ENCODE measurements at regions not wholly inside any gene's neighbourhood (a gene's known extent, or its start where the extent isn't known, plus 50 kb on each side); places are given as distances from the start of the nearest gene placed in this dataset.

GRCh38 chr14:104253223-104253822 is 114.9 kb downstream of the KIF26A start:
- no peak overlapping the region for H3K4me3 ChIP-seq (ENCODE audit: low read length)
- TF ChIP-seq, protein P1, sequence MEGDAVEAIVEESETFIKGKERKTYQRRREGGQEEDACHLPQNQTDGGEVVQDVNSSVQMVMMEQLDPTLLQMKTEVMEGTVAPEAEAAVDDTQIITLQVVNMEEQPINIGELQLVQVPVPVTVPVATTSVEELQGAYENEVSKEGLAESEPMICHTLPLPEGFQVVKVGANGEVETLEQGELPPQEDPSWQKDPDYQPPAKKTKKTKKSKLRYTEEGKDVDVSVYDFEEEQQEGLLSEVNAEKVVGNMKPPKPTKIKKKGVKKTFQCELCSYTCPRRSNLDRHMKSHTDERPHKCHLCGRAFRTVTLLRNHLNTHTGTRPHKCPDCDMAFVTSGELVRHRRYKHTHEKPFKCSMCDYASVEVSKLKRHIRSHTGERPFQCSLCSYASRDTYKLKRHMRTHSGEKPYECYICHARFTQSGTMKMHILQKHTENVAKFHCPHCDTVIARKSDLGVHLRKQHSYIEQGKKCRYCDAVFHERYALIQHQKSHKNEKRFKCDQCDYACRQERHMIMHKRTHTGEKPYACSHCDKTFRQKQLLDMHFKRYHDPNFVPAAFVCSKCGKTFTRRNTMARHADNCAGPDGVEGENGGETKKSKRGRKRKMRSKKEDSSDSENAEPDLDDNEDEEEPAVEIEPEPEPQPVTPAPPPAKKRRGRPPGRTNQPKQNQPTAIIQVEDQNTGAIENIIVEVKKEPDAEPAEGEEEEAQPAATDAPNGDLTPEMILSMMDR (IDR thresholded peaks at IDR 0.05; ENCODE audit: poor library complexity, severe bottlenecking), result no peak
- TF ChIP-seq REST (IDR thresholded peaks at IDR 0.05; ENCODE audit: borderline replicate concordance) (no peak), EZH2 (IDR thresholded peaks at IDR 0.05; ENCODE audit: borderline replicate concordance, insufficient read depth, low read length, poor library complexity, severe bottlenecking) (no peak), EP300 (conservative IDR thresholded peaks at IDR 0.05; ENCODE audit: poor library complexity, severe bottlenecking) (no peak), MXI1 (conservative IDR thresholded peaks at IDR 0.05; ENCODE audit: poor library complexity, severe bottlenecking) (no peak), RAD21 (conservative IDR thresholded peaks at IDR 0.05) (no peak), POLR2AphosphoS5 (IDR thresholded peaks at IDR 0.05) (no peak)
- no peaks in the 10 kb centered on the region for H4K20me1 ChIP-seq (ENCODE audit: insufficient read depth)
- H3K4me2 ChIP-seq (ENCODE audit: low read length), result no peak overlapping the region
- no peaks in the 10 kb centered on the region for H3K27me3 ChIP-seq (ENCODE audit: insufficient read depth, low read depth, low read length)
- no peaks in the 10 kb centered on the region for H3K36me3 ChIP-seq (ENCODE audit: insufficient read depth, low read length)
- no peaks in the 10 kb centered on the region for H3F3A ChIP-seq (ENCODE audit: insufficient read depth, low read length, poor library complexity, severe bottlenecking)
- no peak overlapping the region for H3K9ac ChIP-seq (ENCODE audit: low read length)
- no peak overlapping the region for H2AFZ ChIP-seq (ENCODE audit: low read depth, low read length)
- no peaks in the 10 kb centered on the region for H3K79me2 ChIP-seq (replicated peaks; ENCODE audit: insufficient read depth, low read length)
- no peaks in the 10 kb centered on the region for H3K9me3 ChIP-seq (ENCODE audit: low read length)
- H3K9me2 ChIP-seq (ENCODE audit: insufficient read depth, low read length), result no peaks in the 10 kb centered on the region
- no peak overlapping the region for H3K27ac ChIP-seq (ENCODE audit: low read length)

- H3K9me3 ChIP-seq (ENCODE audit: low read length), result no peaks in the 10 kb centered on the region
- TF ChIP-seq RAD21 (conservative IDR thresholded peaks at IDR 0.05), result no peak
- no peak for TF ChIP-seq EZH2 (IDR thresholded peaks at IDR 0.05; ENCODE audit: borderline replicate concordance, insufficient read depth, low read length, poor library complexity, severe bottlenecking)
- no peak for TF ChIP-seq EP300 (conservative IDR thresholded peaks at IDR 0.05; ENCODE audit: poor library complexity, severe bottlenecking)
- TF ChIP-seq, protein P1 (IDR thresholded peaks at IDR 0.05; ENCODE audit: poor library complexity, severe bottlenecking), result no peak
- no peak for TF ChIP-seq TAF1 (IDR thresholded peaks at IDR 0.05; ENCODE audit: low read depth)
- no peak for TF ChIP-seq SMC3 (conservative IDR thresholded peaks at IDR 0.05; ENCODE audit: poor library complexity)
- no peak for TF ChIP-seq REST (IDR thresholded peaks at IDR 0.05; ENCODE audit: borderline replicate concordance)
- no peak for TF ChIP-seq POLR2AphosphoS5 (IDR thresholded peaks at IDR 0.05)
- no peak for TF ChIP-seq MXI1 (conservative IDR thresholded peaks at IDR 0.05; ENCODE audit: poor library complexity, severe bottlenecking)
- H3F3A ChIP-seq (ENCODE audit: insufficient read depth, low read length, poor library complexity, severe bottlenecking), result no peaks in the 10 kb centered on the region
- H3K4me3 ChIP-seq (ENCODE audit: low read length), result no peak overlapping the region
- no peak overlapping the region for H3K4me2 ChIP-seq (ENCODE audit: low read length)
- no peak overlapping the region for H3K9ac ChIP-seq (ENCODE audit: low read length)
- no peaks in the 10 kb centered on the region for H3K36me3 ChIP-seq (ENCODE audit: insufficient read depth, low read length)
- H3K27me3 ChIP-seq (ENCODE audit: insufficient read depth, low read depth, low read length), result no peaks in the 10 kb centered on the region
- no peak overlapping the region for H3K27ac ChIP-seq (ENCODE audit: low read length)
- H3K9me2 ChIP-seq (ENCODE audit: insufficient read depth, low read length), result no peaks in the 10 kb centered on the region
- H4K20me1 ChIP-seq (ENCODE audit: insufficient read depth), result no peaks in the 10 kb centered on the region
- no peaks in the 10 kb centered on the region for H3K79me2 ChIP-seq (replicated peaks; ENCODE audit: insufficient read depth, low read length)
- no peak overlapping the region for H2AFZ ChIP-seq (ENCODE audit: low read depth, low read length)
Measured at GRCh38 chr14:104253901-104254353, 115.5 kb downstream of the KIF26A start.
